GM21360 (cell line): ENCODE measurements at regions not wholly inside any gene's neighbourhood (a gene's known extent, or its start where the extent isn't known, plus 50 kb on each side); places are given as distances from the start of the nearest gene placed in this dataset.
"Not testable (repeated sequence)": the region's sequence is repeated elsewhere in the genome, so short reads cannot be mapped to it uniquely, and the experiment has no call there.

Experiments used
- ATAC-seq: cut with Tn5 transposase; IDR thresholded peaks from one replicate; pipeline ENCODE4 v1.9.1; 2021; ENCODE audit warnings: mild to moderate bottlenecking, moderate library complexity; ENCODE audit not compliant: unreplicated experiment

DNA sequence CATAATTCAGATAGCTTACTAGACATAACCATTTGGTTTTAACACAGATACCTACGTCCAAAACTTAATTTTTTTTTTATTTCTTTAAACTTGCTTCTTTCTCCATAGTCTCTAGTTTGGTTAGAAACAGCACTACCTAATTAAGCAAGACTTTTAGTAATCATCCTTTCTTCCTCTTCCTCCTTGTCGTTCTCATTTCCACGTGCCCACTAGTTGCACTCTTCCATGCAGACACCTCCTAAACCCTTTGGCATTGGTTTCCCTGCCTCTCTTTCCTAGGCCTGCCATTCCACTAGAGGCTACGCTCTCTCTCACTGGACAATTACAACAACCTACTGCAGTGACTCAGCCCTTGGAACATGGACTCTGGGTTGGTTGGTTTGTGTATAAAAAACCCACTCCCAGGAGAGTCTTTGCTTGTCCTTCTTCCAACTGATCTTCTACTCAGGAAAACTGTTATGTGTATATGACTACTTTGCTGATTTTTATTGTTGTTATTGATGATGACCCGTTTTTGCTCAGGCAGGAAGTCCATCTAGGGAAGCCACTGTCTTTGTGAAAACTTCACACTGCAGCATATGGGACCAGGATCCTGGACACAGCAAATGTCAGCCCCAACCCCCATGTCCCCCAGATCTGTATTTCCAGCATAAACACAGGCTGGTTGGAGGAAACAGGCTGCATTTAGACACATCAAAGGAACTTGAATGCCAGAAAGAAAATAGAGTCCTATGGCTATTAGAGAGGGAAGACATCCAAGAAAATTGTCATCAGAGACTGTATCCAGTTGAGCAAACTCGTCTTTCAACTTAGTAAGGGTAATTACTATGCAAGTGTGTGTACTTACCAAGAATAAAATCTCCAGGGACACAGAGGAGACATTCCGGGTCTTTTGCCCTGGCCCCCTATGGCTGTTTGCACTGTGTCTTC, 503.2 kb downstream of the GADD45G start:
- no peak for ATAC-seq

DNA sequence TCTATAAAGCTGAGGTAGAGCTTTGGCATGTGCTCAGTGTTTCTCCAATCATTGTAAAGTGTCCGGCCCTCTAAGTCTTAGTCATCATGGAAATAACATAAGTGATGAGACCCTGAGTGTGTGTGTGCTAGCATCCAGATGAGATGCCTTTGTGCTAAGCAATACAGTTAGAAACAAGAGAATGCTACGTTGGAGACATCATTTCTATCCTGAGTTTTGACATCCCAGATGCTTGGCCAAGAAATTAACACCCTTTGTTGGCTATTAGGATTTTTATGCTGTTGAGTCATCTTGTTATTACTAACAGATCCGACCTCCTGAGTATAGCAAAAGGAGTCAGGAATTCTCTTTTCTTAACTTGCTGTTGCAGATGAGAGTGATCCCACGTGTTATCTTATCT, 508.0 kb downstream of the GADD45G start:
- no peak for ATAC-seq

DNA sequence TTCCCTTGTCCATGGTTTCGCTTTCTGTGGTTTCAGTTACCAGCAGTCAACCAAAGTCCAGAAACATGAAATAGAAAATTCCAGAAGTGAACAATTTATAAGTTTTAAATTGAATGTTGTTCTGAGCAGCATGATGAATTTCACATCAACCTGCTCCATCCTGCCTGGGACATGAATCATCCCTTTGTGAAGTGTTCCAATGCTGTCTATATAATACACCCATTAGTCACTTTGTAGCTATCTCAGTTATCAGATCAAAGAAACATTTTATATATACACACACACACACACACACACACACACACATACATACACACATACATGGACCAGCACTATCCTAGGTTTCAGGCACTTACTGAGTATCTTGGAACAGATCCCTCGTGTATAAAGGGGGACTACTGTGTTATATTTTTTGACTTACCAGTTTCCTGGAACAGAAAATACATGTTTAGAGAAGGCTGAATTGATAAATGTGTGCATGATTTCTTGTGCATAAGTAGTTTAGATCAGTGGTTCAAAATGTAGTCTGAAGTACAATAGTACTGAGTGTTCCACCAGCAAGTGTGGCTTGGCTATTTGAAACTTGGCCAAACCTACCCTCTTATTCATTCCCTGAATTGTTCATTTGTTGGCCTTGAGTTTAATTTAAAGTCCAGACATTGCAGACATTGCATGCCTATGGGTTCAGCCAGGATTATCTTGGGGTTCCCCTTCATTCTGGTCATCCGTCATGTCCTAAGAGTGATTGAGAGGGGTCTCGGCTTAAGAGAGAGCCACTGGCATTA, 510.0 kb downstream of the GADD45G start:
- no peak for ATAC-seq

DNA sequence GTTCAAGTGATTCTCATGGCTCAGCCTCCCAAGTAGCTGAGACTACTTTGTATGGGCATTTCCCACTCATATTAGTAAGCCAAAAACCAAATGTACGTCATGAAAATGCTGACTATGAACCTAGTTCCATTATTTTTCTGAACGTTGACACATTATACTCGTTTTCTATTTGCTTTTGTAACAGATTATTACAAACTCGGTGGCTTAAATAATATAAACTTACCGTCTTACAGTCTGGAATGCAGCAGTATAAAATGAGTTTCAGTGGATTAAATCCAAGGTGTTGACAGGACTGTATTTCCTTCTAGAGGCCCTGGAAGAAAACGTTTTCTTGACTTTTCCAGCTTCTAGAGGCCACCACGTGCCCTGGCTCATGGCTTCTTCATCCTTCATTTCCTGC, 517.0 kb downstream of the GADD45G start:
- no peak for ATAC-seq

DNA sequence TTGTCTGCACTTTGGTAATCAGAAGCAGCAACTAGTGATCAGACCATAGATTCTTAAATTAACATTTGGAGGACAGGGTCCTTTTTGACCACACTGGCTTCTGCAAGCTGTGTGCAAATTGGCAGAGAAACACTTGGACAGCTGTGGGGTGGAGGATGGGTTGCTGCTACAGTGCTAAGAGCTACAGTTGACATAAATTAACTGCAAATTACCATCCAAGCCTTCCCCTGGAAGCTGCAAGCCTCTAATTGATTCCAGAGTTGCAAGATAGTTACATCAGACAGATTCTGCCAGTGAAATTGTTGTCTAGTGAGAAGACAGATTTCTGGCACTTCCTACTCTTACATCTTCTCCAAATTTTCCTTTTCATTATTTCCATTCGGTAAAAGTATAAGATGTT, 517.7 kb downstream of the DIRAS2 start:
- ATAC-seq, result no peak

DNA sequence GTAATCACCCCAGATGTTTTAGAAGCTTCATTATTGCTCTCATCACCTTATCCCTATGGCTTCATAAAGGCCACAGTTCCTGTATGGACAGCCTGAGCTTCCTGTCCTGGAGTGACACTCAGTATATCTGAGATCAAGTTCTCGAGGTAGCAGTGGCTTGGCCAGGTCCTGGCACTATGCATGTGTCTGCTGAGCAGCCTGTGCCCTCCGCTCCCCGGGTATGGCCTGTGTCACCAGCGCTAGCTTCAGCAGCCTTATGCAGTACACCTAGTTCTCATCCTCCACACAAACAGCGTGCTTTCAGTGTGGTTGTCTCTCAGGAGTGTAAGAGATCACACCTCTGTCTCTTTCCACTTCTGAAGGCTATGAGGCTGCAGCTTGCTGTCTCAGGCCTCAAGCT, 514.7 kb downstream of the DIRAS2 start:
- no peak for ATAC-seq

DNA sequence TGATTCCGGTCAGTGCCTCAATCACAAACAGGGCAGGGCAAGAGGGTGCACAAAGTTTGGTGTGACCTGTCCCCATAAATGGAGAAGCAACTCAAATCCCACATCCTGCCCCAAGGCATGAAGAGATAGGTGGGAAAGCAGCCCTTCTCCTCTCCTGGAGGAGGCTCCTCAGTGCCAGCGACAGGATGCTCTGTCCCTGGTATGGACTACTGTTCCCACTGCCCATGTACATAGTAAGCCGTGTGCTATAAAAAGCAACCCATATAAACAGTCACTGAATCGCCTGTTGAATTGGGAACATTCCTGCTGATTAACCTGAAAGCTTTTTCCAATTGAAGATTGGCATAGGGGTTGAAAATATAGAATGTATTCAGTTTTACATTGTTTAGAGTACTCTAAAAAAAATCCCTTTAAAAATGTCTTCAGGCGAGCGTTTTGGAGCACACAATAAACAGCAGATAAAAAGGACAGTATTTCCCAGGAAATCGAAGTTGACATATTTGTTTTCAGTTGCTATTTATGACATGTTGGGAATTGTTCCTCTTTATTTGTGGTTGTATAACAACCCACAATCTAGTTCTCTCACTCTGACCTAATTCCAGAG, 513.9 kb downstream of the DIRAS2 start:
- ATAC-seq, result no peak

DNA sequence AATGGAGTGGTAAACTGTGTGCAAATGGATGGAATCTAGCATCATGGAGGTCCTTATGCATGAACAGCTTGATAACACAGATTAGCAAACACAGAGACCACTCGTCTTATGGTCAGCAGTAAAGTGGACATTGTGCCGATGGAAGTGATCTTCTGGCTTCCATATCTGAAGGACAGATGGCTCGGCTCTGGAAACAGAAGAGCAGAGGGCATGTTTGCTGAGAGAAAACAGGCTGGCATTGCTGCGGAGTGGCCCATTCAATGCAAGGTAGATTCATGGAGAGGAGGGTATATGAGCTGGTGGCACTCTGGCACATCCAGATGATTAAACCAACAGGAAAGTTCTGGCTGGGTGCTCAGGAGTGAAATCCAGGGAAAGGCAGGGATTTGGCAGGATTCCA, 513.2 kb downstream of the DIRAS2 start:
- ATAC-seq, result no peak

DNA sequence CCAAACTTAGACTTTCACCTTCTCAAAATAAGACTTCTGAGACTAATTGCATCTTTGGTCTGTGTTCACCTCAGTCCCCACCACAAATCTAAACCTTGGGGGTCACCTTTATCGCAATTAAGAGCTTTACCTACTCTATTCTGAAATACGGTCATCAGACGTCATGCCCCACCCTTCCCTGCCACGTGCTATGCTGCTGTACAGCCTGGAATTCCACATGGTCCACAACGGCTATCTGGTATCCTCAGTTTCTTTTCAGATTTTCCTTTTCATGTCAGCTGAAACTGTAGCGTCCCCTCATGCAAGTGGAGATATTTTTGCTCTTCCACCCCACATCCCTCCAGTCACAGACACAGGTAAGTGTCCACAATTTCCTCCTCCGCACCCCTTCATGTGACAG, 511.1 kb downstream of the DIRAS2 start:
- no peak for ATAC-seq

DNA sequence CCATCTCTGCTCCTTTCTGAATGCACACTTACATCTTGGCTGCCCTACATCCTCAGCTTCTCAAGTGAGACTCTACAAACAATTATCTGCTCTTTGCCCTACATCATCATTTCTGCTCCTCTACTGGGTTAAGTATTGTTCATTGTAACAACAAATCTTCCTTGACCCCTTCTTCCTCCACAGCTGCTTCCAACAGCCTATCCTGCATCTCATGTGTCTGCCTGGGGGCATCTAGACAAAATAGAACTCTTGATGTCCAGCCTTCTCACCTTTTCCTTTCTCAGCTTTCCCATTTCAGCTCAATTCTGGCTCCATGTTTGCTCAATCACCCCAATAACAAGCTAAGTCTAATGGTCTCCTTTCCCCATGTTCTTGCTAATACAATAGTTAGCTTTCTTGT, 509.8 kb downstream of the DIRAS2 start:
- no peak for ATAC-seq

DNA sequence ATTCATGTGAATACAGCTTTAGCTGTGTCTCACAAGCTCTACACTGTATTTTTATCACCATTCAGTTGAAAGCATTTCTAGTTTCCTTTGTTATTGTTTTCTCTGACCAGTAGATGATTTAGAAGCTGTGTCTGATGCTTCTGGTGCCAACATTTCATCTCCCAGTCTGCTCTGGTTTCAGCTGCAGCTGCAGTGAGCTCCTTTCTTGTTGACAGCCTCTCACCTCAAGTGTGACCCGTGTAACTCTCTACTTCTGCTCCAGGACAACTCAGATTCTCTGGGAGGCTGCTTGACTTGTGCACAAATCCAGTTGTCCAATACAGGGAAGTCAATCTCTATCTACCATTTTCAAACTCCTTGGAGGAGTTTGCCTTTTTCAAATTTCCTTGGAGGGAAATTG, 504.8 kb downstream of the DIRAS2 start:
- no peak for ATAC-seq

DNA sequence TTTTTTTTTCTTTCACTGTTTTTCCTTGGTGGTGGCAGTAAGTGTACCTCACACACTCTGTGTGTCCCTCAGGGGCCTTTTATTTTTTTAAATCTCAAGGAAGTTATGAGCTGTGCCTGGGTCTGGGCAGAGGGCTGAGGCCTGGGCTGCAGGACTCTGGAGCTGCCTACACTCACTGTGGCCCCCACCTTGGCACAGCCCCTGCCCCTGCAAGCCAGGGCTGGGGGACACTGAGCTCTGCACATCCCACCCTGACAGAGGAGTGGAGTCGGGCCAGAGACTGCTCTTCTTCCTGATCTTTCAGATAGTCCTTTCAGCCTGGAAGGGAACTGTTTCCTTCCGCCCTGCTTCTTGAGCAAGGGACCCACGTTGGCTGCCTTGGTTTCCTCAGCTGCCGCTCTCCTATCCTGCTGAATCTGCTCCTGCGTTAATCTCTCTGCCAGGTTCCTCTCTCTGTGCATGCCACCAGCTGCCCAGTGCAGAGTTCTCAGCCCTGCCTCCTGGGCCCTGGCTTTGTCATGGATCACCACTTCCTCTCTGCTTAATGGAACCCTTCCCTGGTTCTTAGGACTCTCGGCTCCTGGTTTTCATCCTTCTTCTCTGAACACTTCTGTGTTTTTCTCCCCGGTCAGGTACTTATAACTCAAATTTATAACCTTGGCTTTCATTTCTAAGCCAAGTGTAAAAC, 502.3 kb downstream of the DIRAS2 start:
- no peak for ATAC-seq

DNA sequence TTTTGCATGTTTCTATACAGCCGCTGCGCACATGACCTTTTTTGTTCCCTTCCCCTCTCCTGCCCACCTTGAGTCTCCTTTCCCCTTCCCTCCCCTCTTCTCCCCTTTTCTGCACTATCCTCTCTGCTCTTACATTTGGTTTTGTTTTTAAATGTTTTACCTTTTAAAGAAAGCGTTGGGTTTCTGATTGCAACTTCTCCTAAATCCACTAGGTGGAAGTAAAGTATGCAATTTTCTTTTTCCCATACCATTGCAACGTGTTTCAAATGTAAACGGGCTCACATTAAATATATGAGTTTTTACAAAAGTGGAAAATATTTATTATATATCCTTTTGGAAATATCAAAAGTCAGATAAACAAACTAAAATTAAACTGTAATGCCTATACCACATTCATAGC, 500.9 kb downstream of the DIRAS2 start:
- ATAC-seq, result no peak

DNA sequence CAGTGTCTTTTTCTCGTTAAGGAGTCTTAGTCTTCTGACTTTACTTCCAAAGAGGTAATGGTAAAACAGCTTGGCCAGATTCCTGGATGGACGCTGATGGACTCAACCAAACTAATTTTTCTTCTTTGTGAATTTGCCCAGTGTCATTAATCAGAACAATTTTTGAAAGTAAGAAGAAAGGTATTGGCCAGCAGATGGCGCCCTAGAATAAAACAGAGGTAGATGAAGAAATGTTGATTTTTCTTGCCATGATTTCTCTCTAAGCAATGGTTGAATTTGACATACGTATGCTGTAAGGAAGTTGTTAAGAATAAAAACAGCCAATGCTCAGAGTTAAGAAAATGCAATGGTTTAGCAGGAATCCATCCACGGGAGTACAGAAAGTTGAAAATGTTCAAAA, 500.0 kb downstream of the DIRAS2 start:
- no peak for ATAC-seq

DNA sequence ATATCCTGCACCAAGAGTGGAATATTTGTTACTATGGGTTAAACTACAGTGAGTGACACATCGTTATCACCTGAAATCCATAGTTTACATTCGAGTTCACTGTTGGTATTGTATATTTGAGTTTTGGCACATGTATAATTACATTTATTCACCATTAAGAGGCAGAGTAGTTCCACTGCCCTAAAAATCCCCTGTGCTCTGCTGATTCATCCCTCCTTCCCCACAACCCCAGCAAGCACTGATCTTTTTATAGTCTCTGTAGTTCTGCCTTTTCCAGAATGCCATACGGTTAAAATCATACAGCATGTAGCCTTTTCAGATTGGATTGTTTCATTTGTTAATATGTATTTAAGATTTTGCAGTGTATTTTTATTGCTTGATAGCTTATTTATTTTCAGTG, 495.2 kb downstream of the DIRAS2 start:
- no peak for ATAC-seq

DNA sequence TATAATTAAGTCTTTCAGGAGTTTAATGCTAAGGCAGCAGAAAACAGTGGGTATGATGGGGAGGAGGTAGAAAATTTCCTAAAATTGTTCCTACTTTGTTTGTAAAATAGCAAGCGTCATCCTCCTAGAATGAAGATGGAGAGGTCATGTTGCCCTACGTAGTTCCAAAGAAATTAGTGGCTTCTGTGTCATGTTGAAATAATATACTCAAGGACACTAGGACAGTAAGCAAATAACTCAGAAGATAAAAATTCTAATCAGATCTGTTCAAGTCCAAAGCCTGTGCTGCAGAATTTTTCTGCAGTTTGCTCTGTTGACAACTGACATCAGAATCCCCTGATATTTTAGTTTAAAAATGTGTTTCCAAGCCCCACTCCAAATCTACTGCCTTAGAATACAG, 486.3 kb downstream of the DIRAS2 start:
- no peak for ATAC-seq

DNA sequence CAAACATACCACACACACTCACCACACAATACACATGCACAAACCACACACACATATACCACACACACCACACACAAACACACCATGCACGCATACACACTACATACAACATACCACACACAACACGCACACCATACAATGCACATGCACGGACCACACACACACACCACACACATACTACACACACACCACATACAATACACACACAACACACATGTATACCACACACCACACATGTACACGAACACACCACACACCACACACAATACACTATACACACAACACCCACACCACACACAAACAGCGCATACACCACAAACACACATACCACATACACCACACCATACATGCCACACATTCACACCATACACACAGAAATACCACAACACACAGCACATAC, 480.3 kb downstream of the DIRAS2 start:
- no peak for ATAC-seq

DNA sequence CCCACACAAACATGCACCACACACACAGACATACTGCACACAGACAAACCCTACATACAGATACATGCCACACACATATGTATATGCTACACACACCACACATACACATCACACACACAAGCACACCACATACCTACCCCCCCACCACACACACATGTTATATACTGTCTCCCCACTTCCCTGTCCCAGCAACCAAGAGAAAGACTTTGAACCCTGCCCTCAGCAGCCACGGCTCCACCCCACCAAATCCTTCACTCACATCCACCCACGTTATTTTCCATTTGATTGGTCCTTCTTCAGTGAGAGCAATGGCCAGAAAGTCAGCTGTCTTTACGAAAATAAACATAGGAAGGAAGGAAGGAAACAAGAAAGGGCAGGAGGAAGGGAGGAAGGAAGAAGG, 479.8 kb downstream of the DIRAS2 start:
- no peak for ATAC-seq

DNA sequence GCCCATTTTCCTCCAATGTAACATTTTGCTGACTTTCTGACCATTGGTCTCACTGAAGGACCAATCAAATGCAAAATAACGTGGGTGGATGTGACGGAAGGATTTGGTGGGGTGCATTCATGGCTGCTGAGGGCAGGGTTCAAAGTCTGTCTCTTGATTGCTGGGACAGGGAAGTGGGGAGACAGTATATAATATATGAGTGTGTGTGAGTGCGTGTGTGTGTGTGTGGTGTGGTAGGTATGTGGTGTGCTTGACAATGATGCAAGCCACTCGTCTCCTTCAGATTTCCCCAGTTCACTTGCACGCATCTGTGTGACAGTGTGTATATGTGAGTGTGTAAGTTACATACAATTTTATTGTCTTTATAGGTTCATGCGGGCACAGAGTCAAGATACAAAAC, 477.3 kb downstream of the DIRAS2 start:
- ATAC-seq, result no peak

DNA sequence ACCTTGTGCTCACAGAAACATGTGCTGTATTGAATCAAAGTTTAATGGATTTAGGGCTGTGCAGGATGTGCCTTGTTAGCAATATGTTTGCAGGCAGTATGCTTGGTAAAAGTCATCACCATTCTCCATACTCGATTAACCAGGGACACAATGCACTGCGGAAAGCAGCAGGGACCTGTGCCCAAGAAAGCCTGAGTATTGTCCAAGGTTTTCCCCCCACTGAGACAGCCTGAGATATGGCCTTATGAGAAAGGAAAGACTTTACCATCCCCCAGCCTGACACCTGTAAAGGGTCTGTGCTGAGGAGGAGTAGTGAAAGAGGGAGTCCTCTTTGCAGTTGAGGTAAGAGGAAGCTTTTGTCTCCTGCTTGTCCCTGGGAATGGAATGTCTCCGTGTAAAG, 476.2 kb downstream of the DIRAS2 start:
- not testable (repeated sequence) for ATAC-seq

DNA sequence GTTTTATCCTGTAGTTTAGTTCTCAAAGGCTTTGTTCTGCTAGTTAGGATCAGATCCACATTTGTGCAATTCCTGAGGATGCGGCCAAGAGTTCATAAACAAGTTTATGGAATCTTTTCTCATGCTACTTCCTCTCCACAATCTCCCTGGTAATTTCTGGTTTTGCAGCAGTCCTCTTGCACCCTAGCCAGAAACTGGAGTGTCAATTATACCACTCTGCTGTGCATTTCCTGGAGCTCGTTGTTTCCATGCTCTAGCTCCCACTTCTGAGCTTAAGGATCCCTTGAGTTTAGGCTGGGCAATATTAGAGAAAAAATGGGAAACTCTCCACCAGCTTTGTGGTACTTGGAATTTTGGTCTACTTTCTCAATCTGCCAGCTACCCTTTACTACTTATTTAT, 474.7 kb downstream of the DIRAS2 start:
- ATAC-seq, result no peak
